Hepatocyte (in vitro differentiated cells): ENCODE measurements at regions not wholly inside any gene's neighbourhood (a gene's known extent, or its start where the extent isn't known, plus 50 kb on each side); places are given as distances from the start of the nearest gene placed in this dataset.
"Not testable (repeated sequence)": the region's sequence is repeated elsewhere in the genome, so short reads cannot be mapped to it uniquely, and the experiment has no call there.

ENCODE experiments used
- DNase-seq: peaks from one replicate; pipeline ENCODE4 v3.0.0-alpha.2; 2016; ENCODE audit warnings: low spot score
- H2AFZ ChIP-seq: fragments of 200-600 bp; sonication (generic); 2 replicates; pipeline ENCODE4 v1.6.0; 2016; ENCODE audit warnings: antibody characterized with exemption, mild to moderate bottlenecking
- H3K27ac ChIP-seq: fragments of 200-600 bp; sonication (generic); 2 replicates; pipeline ENCODE4 v1.5.1; 2016; ENCODE audit warnings: mild to moderate bottlenecking
- H3K27me3 ChIP-seq: fragments of 200-600 bp; sonication (generic); 2 replicates; pipeline ENCODE4 v1.6.1; 2016
- H3K36me3 ChIP-seq: fragments of 200-600 bp; sonication (generic); replicated peaks from 2 replicates; pipeline ENCODE4 v1.5.1; 2016; ENCODE audit warnings: low read depth; ENCODE audit not compliant: insufficient read depth
- H3K4me1 ChIP-seq: fragments of 200-600 bp; sonication (generic); 2 replicates; pipeline ENCODE4 v1.5.1; 2016; ENCODE audit warnings: mild to moderate bottlenecking, moderate library complexity; ENCODE audit not compliant: insufficient read depth
- H3K4me2 ChIP-seq: fragments of 200-600 bp; sonication (generic); 2 replicates; pipeline ENCODE4 v1.6.0; 2016
- H3K4me3 ChIP-seq: fragments of 200-600 bp; sonication (generic); 2 replicates; pipeline ENCODE4 v1.5.1; 2016; ENCODE audit warnings: mild to moderate bottlenecking
- H3K79me2 ChIP-seq: fragments of 200-600 bp; sonication (generic); 2 replicates; pipeline ENCODE4 v1.6.0; 2017; ENCODE audit warnings: mild to moderate bottlenecking
- H3K9me2 ChIP-seq: fragments of 200-600 bp; sonication (generic); replicated peaks from 2 replicates; pipeline ENCODE4 v1.6.0; 2017; ENCODE audit warnings: mild to moderate bottlenecking; ENCODE audit not compliant: insufficient read depth
- H3K9me3 ChIP-seq: fragments of 200-600 bp; sonication (generic); 2 replicates; pipeline ENCODE4 v1.5.1; 2016; ENCODE audit warnings: low read depth, mild to moderate bottlenecking
- H4K20me1 ChIP-seq: fragments of 200-600 bp; sonication (generic); 2 replicates; pipeline ENCODE4 v1.6.0; 2016; ENCODE audit warnings: mild to moderate bottlenecking; ENCODE audit not compliant: insufficient read depth, poor library complexity, severe bottlenecking
- CTCF ChIP-seq: fragments of 200-600 bp; sonication (generic); IDR thresholded peaks from 2 replicates; pipeline ENCODE4 v1.5.1; 2016; ENCODE audit warnings: antibody characterized with exemption, mild to moderate bottlenecking; ENCODE audit not compliant: poor library complexity
- EZH2 ChIP-seq: fragments of 200-600 bp; sonication (generic); IDR thresholded peaks from 2 replicates; pipeline ENCODE4 v1.6.1; 2016; ENCODE audit warnings: antibody characterized with exemption, mild to moderate bottlenecking, borderline replicate concordance
- EZH2phosphoT487 ChIP-seq: fragments of 200-600 bp; sonication (generic); IDR thresholded peaks from one replicate; pipeline ENCODE4 v1.6.1; 2018; ENCODE audit warnings: antibody characterized with exemption, mild to moderate bottlenecking, low read depth, moderate library complexity; ENCODE audit not compliant: unreplicated experiment, severe bottlenecking
- WGBS: methylation state at CpG from one replicate; pipeline ENCODE4 v1.1.6; 2016; ENCODE audit warnings: low lambda C conversion rate; ENCODE audit errors: missing lambda C conversion rate; 5-methylcytosine and 5-hydroxymethylcytosine counted together

DNA sequence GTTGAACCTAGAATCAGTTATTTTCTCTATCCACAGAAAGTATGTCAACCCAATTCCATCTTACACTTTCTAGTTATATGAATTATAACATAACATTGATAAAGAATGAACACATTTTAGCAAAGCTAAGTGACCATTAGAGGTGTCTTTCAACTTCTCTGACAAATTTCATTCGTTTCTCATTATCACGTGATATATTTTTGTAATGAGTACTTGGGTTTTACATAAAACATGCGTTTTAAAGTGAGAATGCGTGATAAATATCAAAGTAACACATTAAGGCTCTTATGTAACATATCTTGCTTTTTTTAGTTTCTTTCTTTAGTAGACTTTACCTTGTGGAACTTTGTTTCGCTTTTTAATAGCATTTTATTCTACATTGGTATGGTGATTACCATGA, 1715.1 kb upstream of the IGFBP7 start:
- Histone ChIP-seq H4K20me1 (no peaks in the 10 kb centered on the region), H3K79me2 (no peaks in the 10 kb centered on the region), H2AFZ (no peak overlapping the region), H3K4me1 (no peaks in the 10 kb centered on the region), H3K9me2 (no peaks in the 10 kb centered on the region), H3K4me3 (no peak overlapping the region), H3K36me3 (no peaks in the 10 kb centered on the region), H3K27ac (no peak overlapping the region), H3K9me3 (no peaks in the 10 kb centered on the region), H3K4me2 (no peak overlapping the region), H3K27me3 (no peaks in the 10 kb centered on the region)
- 84% methylated on average over 5 of the region's 5 CpGs for WGBS
- DNase-seq, result no peak
- TF ChIP-seq EZH2phosphoT487 (no peak), EZH2 (no peak), CTCF (no peak)

- H3K27ac ChIP-seq, H3K9me3 ChIP-seq, H2AFZ ChIP-seq, DNase-seq, H3K9me2 ChIP-seq, H3K79me2 ChIP-seq, H3K4me1 ChIP-seq, H3K4me2 ChIP-seq, H3K36me3 ChIP-seq, H3K27me3 ChIP-seq, H3K4me3 ChIP-seq, H4K20me1 ChIP-seq: not testable (repeated sequence)
- WGBS, result 97% methylated on average over 14 of the region's 14 CpGs
These were observed 1708.4 kb upstream of the IGFBP7 start for GRCh38 chr4:58818560-58818959.

DNA sequence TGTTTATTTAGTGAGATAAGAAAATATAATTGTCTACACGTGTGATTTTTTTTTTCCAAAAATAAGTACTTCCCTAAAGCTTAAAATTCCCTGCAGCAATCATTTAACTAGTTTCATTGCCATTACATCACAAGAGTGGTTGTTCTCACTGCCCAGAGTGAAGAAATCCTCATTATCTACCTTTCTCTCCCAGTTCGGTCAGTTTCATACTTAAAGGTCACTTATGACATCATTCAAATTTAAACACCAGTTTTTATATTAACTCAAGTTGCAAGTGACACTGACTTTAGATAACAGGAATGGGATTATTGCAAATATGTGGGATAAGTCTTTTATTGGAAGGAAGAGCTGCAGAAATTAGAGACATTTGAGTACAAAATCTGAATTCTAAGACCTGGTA, 1699.8 kb upstream of the IGFBP7 start:
- Histone ChIP-seq H3K9me2 (no peaks in the 10 kb centered on the region), H3K4me1 (peaks cover 8% of the 10 kb centered on the region), H3K79me2 (no peaks in the 10 kb centered on the region), H3K27me3 (no peaks in the 10 kb centered on the region), H3K4me3 (no peak overlapping the region), H3K27ac (peak overlapping the region; percentile 56), H3K9me3 (no peaks in the 10 kb centered on the region), H2AFZ (no peak overlapping the region), H3K4me2 (no peak overlapping the region), H4K20me1 (no peaks in the 10 kb centered on the region), H3K36me3 (no peaks in the 10 kb centered on the region)
- WGBS, result 31% methylated on average over 2 of the region's 2 CpGs
- DNase-seq, result peak; percentile 11
- TF ChIP-seq CTCF (no peak), EZH2phosphoT487 (no peak), EZH2 (no peak)

GRCh38 chr4:58809366-58809765, 1699.2 kb upstream of the IGFBP7 start:
- Histone ChIP-seq H3K27me3 (no peaks in the 10 kb centered on the region), H3K27ac (peak overlapping the region; percentile 56), H3K36me3 (no peaks in the 10 kb centered on the region), H3K79me2 (no peaks in the 10 kb centered on the region), H3K9me3 (no peaks in the 10 kb centered on the region), H4K20me1 (no peaks in the 10 kb centered on the region), H3K9me2 (no peaks in the 10 kb centered on the region), H3K4me1 (peaks cover 8% of the 10 kb centered on the region), H3K4me3 (no peak overlapping the region), H3K4me2 (no peak overlapping the region), H2AFZ (no peak overlapping the region)
- TF ChIP-seq CTCF, result no peak
- no peak for TF ChIP-seq EZH2phosphoT487
- no peak for TF ChIP-seq EZH2
- 75% methylated on average over 3 of the region's 3 CpGs for WGBS
- no peak for DNase-seq
